IMR-90 (cell line): ENCODE measurements at regions not wholly inside any gene's neighbourhood (a gene's known extent, or its start where the extent isn't known, plus 50 kb on each side); places are given as distances from the start of the nearest gene placed in this dataset.

Experiments
- ATAC-seq: fragments of 200-7000 bp; cut with Tn5 transposase; 2 replicates; pipeline ENCODE4 v1.9.1; 2020; ENCODE audit warnings: low read depth, mild to moderate bottlenecking, moderate library complexity
- BruUV-seq: library from RNA; stranded (reverse); fragments of 400-500 nt; replicated peaks from 2 replicates; lab custom pipeline; 2021; lab: Mats Ljungman, UMichigan
- CTCF ChIA-PET: fragments of 300-600 bp; formaldehyde crosslinking; extraction: SDS; loops from one replicate; lab custom pipeline; 2021; ENCODE audit warnings: antibody characterized with exemption; lab: Yijun Ruan, JAX
- POLR2A ChIA-PET: fragments of 300-600 bp; sonication (Branson Sonifier 250); formaldehyde crosslinking; loops from one replicate; lab custom pipeline; 2022; ENCODE audit warnings: antibody characterized with exemption; ENCODE audit not compliant: unreplicated experiment; lab: Charles Lee
- DNase-seq: peaks from one replicate; pipeline ENCODE4 v3.0.0; 2013
- H2AFZ ChIP-seq: replicated peaks from 2 replicates; pipeline ENCODE3; 2013; ENCODE audit warnings: low read length, mild to moderate bottlenecking; ENCODE audit not compliant: poor library complexity
- H2AK5ac ChIP-seq: 2 replicates; pipeline ENCODE4 v1.6.1; 2013; ENCODE audit warnings: low read depth, low read length, inconsistent platforms
- H2AK9ac ChIP-seq: replicated peaks from 2 replicates; pipeline ENCODE3; 2013; ENCODE audit warnings: mild to moderate bottlenecking, low read depth, low read length, moderate library complexity; ENCODE audit not compliant: poor library complexity
- H2BK120ac ChIP-seq: 2 replicates; pipeline ENCODE4 v1.6.1; 2013; ENCODE audit warnings: low read depth, low read length, inconsistent platforms
- H2BK15ac ChIP-seq: 3 replicates; pipeline ENCODE4 v1.6.1; 2013; ENCODE audit warnings: low read depth, low read length, inconsistent platforms
- H2BK20ac ChIP-seq: 2 replicates; pipeline ENCODE4 v1.6.1; 2013; ENCODE audit warnings: low read depth, mild to moderate bottlenecking, inconsistent platforms, low read length, moderate library complexity
- H2BK5ac ChIP-seq: 2 replicates; pipeline ENCODE4 v1.6.1; 2013; ENCODE audit warnings: mild to moderate bottlenecking, low read depth, low read length, inconsistent platforms; ENCODE audit not compliant: poor library complexity, severe bottlenecking
- H3K14ac ChIP-seq: replicated peaks from 2 replicates; pipeline ENCODE4 v1.6.1; 2013; ENCODE audit warnings: low read depth, low read length, inconsistent platforms
- H3K18ac ChIP-seq: 2 replicates; pipeline ENCODE4 v1.6.1; 2013; ENCODE audit warnings: low read depth, low read length, control low read depth
- H3K23ac ChIP-seq: 2 replicates; pipeline ENCODE4 v1.6.1; 2013; ENCODE audit warnings: low read depth, low read length, inconsistent platforms
- H3K27ac ChIP-seq: 2 replicates; pipeline ENCODE4 v1.5.1; 2013; ENCODE audit warnings: mild to moderate bottlenecking, control low read depth, low read length; ENCODE audit not compliant: insufficient read depth
- H3K27me3 ChIP-seq: 2 replicates; pipeline ENCODE4 v1.6.1; 2013; ENCODE audit warnings: low read length; ENCODE audit not compliant: control insufficient read depth, insufficient read depth
- H3K36me3 ChIP-seq: 2 replicates; pipeline ENCODE4 v1.6.1; 2013; ENCODE audit warnings: low read length, mixed read lengths; ENCODE audit not compliant: control insufficient read depth, insufficient read depth
- H3K4ac ChIP-seq: 2 replicates; pipeline ENCODE4 v1.6.1; 2013; ENCODE audit warnings: low read depth, low read length, inconsistent platforms
- H3K4me1 ChIP-seq: 2 replicates; pipeline ENCODE4 v1.6.1; 2013; ENCODE audit warnings: low read length, mixed read lengths; ENCODE audit not compliant: control insufficient read depth, insufficient read depth
- H3K4me2 ChIP-seq: 2 replicates; pipeline ENCODE4 v1.6.1; 2013; ENCODE audit warnings: low read depth, mild to moderate bottlenecking, control low read depth, low read length, moderate library complexity
- H3K4me3 ChIP-seq: 2 replicates; pipeline ENCODE4 v1.5.1; 2013; ENCODE audit warnings: low read depth, mild to moderate bottlenecking, control low read depth, low read length, moderate library complexity; ENCODE audit not compliant: insufficient read depth
- H3K56ac ChIP-seq: 2 replicates; pipeline ENCODE4 v1.6.1; 2013; ENCODE audit warnings: low read length, inconsistent platforms; ENCODE audit not compliant: insufficient read depth; ENCODE audit errors: extremely low read depth
- H3K79me1 ChIP-seq, 2 experiments: 2 replicates each; pipeline ENCODE4 v1.6.1; 2013; ENCODE audit warnings: low read length in 2 of 2, inconsistent platforms in 1 of 2, low read depth in 1 of 2
- H3K9ac ChIP-seq: 2 replicates; pipeline ENCODE4 v1.6.1; 2013; ENCODE audit warnings: low read depth, low read length, control low read depth
- H3K9me1 ChIP-seq: 2 replicates; pipeline ENCODE4 v1.6.1; 2013; ENCODE audit warnings: low read length, inconsistent platforms; ENCODE audit not compliant: insufficient read depth
- H3K9me3 ChIP-seq: 2 replicates; pipeline ENCODE4 v1.6.1; 2013; ENCODE audit warnings: low read length; ENCODE audit not compliant: control insufficient read depth, insufficient read depth
- H4K20me1 ChIP-seq: 2 replicates; pipeline ENCODE4 v1.6.1; 2013; ENCODE audit warnings: low read length, inconsistent platforms; ENCODE audit not compliant: insufficient read depth
- H4K5ac ChIP-seq: 2 replicates; pipeline ENCODE4 v1.6.1; 2013; ENCODE audit warnings: mild to moderate bottlenecking, low read depth, low read length, control low read depth
- H4K8ac ChIP-seq, 2 experiments: 2 replicates each; pipeline ENCODE4 v1.6.1; 2013; ENCODE audit warnings: low read depth in 2 of 2, low read length in 2 of 2, control low read depth in 1 of 2, inconsistent platforms in 1 of 2
- H4K91ac ChIP-seq: 2 replicates; pipeline ENCODE4 v1.6.1; 2013; ENCODE audit warnings: low read depth, low read length, inconsistent platforms; ENCODE audit not compliant: insufficient read depth
- BHLHE40 ChIP-seq: fragments of 150-350 bp; IDR thresholded peaks from 2 replicates; pipeline ENCODE4 v1.6.1; 2016; ENCODE audit warnings: mild to moderate bottlenecking, low read depth, low read length
- CEBPB ChIP-seq: IDR thresholded peaks from 2 replicates; pipeline ENCODE4 v1.6.1; 2012; ENCODE audit warnings: low read depth, low read length, improper control_type of control experiment
- CHD1 ChIP-seq: IDR thresholded peaks from 2 replicates; pipeline ENCODE4 v1.6.1; 2012; ENCODE audit warnings: low read depth, low read length, improper control_type of control experiment
- FOS ChIP-seq: fragments of 150-350 bp; IDR thresholded peaks from 2 replicates; pipeline ENCODE4 v1.6.1; 2016; ENCODE audit warnings: low read depth, low read length
- MAFK ChIP-seq: IDR thresholded peaks from 2 replicates; pipeline ENCODE4 v1.6.1; 2012; ENCODE audit warnings: low read depth, low read length, improper control_type of control experiment
- MAZ ChIP-seq: IDR thresholded peaks from 2 replicates; pipeline ENCODE4 v1.6.1; 2012; ENCODE audit warnings: low read depth, mild to moderate bottlenecking, low read length, improper control_type of control experiment, moderate library complexity, borderline replicate concordance
- MXI1 ChIP-seq: IDR thresholded peaks from 2 replicates; pipeline ENCODE4 v1.6.1; 2012; ENCODE audit warnings: low read depth, mild to moderate bottlenecking, low read length, moderate library complexity, borderline replicate concordance
- NFE2L2 ChIP-seq: fragments of 150-350 bp; IDR thresholded peaks from 2 replicates; pipeline ENCODE4 v1.6.1; 2016; ENCODE audit warnings: low read depth, mild to moderate bottlenecking, low read length
- POLR2A ChIP-seq: IDR thresholded peaks from 2 replicates; pipeline ENCODE4 v1.6.1; 2012; ENCODE audit warnings: mild to moderate bottlenecking, low read depth, low read length
- RAD21 ChIP-seq: IDR thresholded peaks from 2 replicates; pipeline ENCODE4 v1.6.1; 2012; ENCODE audit warnings: low read length, improper control_type of control experiment
- RCOR1 ChIP-seq: IDR thresholded peaks from 2 replicates; pipeline ENCODE4 v1.6.1; 2012; ENCODE audit warnings: mild to moderate bottlenecking, low read length, improper control_type of control experiment; ENCODE audit not compliant: insufficient replicate concordance
- RFX5 ChIP-seq: IDR thresholded peaks from 2 replicates; pipeline ENCODE4 v1.8.0; 2012; ENCODE audit warnings: low read depth, mild to moderate bottlenecking, low read length, moderate library complexity
- SMC3 ChIP-seq: fragments of 150-350 bp; IDR thresholded peaks from 2 replicates; pipeline ENCODE4 v1.6.1; 2016; ENCODE audit warnings: low read depth, mild to moderate bottlenecking, antibody characterized with exemption, low read length, moderate library complexity
- WGBS, 2 experiments: methylation state at CpG; one replicate each; pipeline versions ENCODE4 v1.1.5 to v1.1.7; 2013; ENCODE audit warnings: missing lambda C conversion rate in 2 of 2; ENCODE audit not compliant: insufficient read length in 1 of 2; ENCODE audit errors: extremely low coverage in 2 of 2; 5-methylcytosine and 5-hydroxymethylcytosine counted together
- dilution Hi-C: fragments of 300-500 bp; cut with HindIII; formaldehyde crosslinking; loops from one replicate; pipeline ENCODE4 v1.14.3; 2018; ENCODE audit warnings: low sequenced_read_pairs; ENCODE audit not compliant: unreplicated experiment
- in situ Hi-C: fragments of 300-500 bp; cut with MboI; formaldehyde crosslinking; loops from 3 replicates; pipeline ENCODE4 v1.14.3; 2019; ENCODE audit warnings: low sequenced_read_pairs, inconsistent platforms, mixed read lengths
- intact Hi-C: fragments of 100-400 bp; cut with micrococcal nuclease; formaldehyde crosslinking; loops from 2 replicates; pipeline ENCODE4 v1.10.0; 2022
- TF ChIP-seq, protein P1 (sequence below): fragments of 150-350 bp; IDR thresholded peaks from 2 replicates; pipeline ENCODE4 v1.6.1; 2017; ENCODE audit warnings: mild to moderate bottlenecking, antibody characterized with exemption, low read length, low read depth
- TF ChIP-seq, protein P2 (sequence below): conservative IDR thresholded peaks from 2 replicates; pipeline ENCODE4 v1.5.1; 2012; ENCODE audit warnings: mild to moderate bottlenecking, low read depth, low read length, improper control_type of control experiment
- TF ChIP-seq, protein P3 (sequence below): fragments of 150-350 bp; IDR thresholded peaks from 2 replicates; pipeline ENCODE4 v1.6.1; 2016; ENCODE audit warnings: low read depth, mild to moderate bottlenecking, low read length, moderate library complexity, borderline replicate concordance

DNA sequence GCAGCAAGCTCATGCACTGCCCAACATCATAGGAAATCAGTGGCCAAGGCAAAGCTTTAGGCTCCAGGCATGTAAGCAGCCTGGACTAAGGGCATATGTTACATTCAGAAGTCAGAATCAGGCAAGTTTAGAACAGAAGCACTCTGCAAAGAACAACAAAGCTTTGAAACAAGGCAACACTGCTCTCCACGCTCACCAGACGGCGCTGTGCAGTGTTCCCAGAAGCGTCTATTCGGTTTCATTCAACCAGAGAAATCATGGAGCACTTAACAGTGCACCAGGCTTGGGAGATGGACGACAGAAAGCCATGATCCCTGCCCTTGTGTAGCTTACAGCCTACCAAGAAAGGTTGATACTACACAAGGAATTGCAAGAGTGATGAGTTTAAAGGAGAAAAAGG lies 555.8 kb downstream of the BUD13 start:
- H3K36me3 ChIP-seq = no peaks in the 10 kb centered on the region
- H2AK5ac ChIP-seq = no peak overlapping the region
- no peak overlapping the region for H3K27ac ChIP-seq
- ChIA-PET POLR2A (no interaction called here), CTCF (interaction anchor here (0.5 to 1.4 kb wide), 6 partner anchors 12 to 992 kb away, joined by 3 to 6 read pairs (median 4); no protein-coding TSS in a partner anchor)
- no peak for TF ChIP-seq POLR2A
- TF ChIP-seq NFE2L2 = no peak
- TF ChIP-seq, protein P1, sequence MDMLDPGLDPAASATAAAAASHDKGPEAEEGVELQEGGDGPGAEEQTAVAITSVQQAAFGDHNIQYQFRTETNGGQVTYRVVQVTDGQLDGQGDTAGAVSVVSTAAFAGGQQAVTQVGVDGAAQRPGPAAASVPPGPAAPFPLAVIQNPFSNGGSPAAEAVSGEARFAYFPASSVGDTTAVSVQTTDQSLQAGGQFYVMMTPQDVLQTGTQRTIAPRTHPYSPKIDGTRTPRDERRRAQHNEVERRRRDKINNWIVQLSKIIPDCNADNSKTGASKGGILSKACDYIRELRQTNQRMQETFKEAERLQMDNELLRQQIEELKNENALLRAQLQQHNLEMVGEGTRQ = no peak
- TF ChIP-seq CEBPB = no peak
- peak; percentile 53 for TF ChIP-seq SMC3
- TF ChIP-seq CHD1 = no peak
- TF ChIP-seq MAZ = no peak
- TF ChIP-seq RCOR1 = no peak
- TF ChIP-seq, protein P2, sequence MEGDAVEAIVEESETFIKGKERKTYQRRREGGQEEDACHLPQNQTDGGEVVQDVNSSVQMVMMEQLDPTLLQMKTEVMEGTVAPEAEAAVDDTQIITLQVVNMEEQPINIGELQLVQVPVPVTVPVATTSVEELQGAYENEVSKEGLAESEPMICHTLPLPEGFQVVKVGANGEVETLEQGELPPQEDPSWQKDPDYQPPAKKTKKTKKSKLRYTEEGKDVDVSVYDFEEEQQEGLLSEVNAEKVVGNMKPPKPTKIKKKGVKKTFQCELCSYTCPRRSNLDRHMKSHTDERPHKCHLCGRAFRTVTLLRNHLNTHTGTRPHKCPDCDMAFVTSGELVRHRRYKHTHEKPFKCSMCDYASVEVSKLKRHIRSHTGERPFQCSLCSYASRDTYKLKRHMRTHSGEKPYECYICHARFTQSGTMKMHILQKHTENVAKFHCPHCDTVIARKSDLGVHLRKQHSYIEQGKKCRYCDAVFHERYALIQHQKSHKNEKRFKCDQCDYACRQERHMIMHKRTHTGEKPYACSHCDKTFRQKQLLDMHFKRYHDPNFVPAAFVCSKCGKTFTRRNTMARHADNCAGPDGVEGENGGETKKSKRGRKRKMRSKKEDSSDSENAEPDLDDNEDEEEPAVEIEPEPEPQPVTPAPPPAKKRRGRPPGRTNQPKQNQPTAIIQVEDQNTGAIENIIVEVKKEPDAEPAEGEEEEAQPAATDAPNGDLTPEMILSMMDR = peak; percentile 64
- peak; percentile 44 for TF ChIP-seq RAD21
- TF ChIP-seq BHLHE40 = no peak
- TF ChIP-seq, protein P3, sequence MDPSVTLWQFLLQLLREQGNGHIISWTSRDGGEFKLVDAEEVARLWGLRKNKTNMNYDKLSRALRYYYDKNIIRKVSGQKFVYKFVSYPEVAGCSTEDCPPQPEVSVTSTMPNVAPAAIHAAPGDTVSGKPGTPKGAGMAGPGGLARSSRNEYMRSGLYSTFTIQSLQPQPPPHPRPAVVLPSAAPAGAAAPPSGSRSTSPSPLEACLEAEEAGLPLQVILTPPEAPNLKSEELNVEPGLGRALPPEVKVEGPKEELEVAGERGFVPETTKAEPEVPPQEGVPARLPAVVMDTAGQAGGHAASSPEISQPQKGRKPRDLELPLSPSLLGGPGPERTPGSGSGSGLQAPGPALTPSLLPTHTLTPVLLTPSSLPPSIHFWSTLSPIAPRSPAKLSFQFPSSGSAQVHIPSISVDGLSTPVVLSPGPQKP = no peak
- TF ChIP-seq MXI1 = no peak
- no peak for TF ChIP-seq MAFK
- TF ChIP-seq FOS = no peak
- no peak for TF ChIP-seq RFX5
- no peaks in the 10 kb centered on the region for H3K79me1 ChIP-seq
- H3K4me2 ChIP-seq = no peak overlapping the region
- H3K56ac ChIP-seq = no peak overlapping the region
- no peaks in the 10 kb centered on the region for H3K9me1 ChIP-seq
- no peak overlapping the region for H4K5ac ChIP-seq
- in situ Hi-C loops = loop anchor here (10.0 kb wide), 1 partner anchor 468 kb away; no protein-coding TSS in a partner anchor
- no peaks in the 10 kb centered on the region for H3K4me1 ChIP-seq
- no peak overlapping the region for H2AK9ac ChIP-seq
- H2BK5ac ChIP-seq = no peak overlapping the region
- H4K8ac ChIP-seq = no peak overlapping the region
- ATAC-seq (peak; percentile 88), DNase-seq (peak; percentile 45)
- no peak overlapping the region for H4K91ac ChIP-seq
- H3K9ac ChIP-seq = no peak overlapping the region
- no peak overlapping the region for H2AFZ ChIP-seq
- intact Hi-C loops = loop anchor here (1.0 kb wide), 1 partner anchor 474 kb away; no protein-coding TSS in a partner anchor
- no peak overlapping the region for H2BK120ac ChIP-seq
- dilution Hi-C loops = no loop called here
- no peak overlapping the region for H3K4me3 ChIP-seq
- H3K27me3 ChIP-seq = no peaks in the 10 kb centered on the region
- BruUV-seq = no TSS peak
- WGBS, 2 experiments = 0% methylated on average over 4 of the region's 6 CpGs; no CpG with 5 or more reads in 1 of the 2 experiments
- H2BK20ac ChIP-seq = no peak overlapping the region
- no peak overlapping the region for H3K23ac ChIP-seq
- H2BK15ac ChIP-seq = no peak overlapping the region
- no peak overlapping the region for H3K14ac ChIP-seq
- no peak overlapping the region for H3K4ac ChIP-seq
- no peak overlapping the region for H3K18ac ChIP-seq
- H4K20me1 ChIP-seq = no peaks in the 10 kb centered on the region
- H3K9me3 ChIP-seq = no peaks in the 10 kb centered on the region
